DND-41 (cell line): ENCODE measurements at regions not wholly inside any gene's neighbourhood (a gene's known extent, or its start where the extent isn't known, plus 50 kb on each side); places are given as distances from the start of the nearest gene placed in this dataset.

Experiments used
- ATAC-seq: fragments of 200-7000 bp; cut with Tn5 transposase; 3 replicates; pipeline ENCODE4 v1.9.1; 2021; ENCODE audit warnings: low read depth; ENCODE audit not compliant: insufficient read depth
- DNase-seq: peaks from one replicate; pipeline ENCODE4 v3.0.0-alpha.2; 2020
- H2AFZ ChIP-seq: 2 replicates; pipeline ENCODE4 v1.6.0; 2012; ENCODE audit warnings: low read depth, low read length
- H3K27ac ChIP-seq: 2 replicates; pipeline ENCODE4 v1.5.1; 2012; ENCODE audit warnings: low read length, inconsistent platforms
- H3K27me3 ChIP-seq: fragments of 200-600 bp; sonication (generic); 2 replicates; pipeline ENCODE4 v1.6.0; 2012; ENCODE audit warnings: low read length, mild to moderate bottlenecking, inconsistent platforms; ENCODE audit not compliant: insufficient read depth, poor library complexity
- H3K36me3 ChIP-seq: 2 replicates; pipeline ENCODE4 v1.5.1; 2012; ENCODE audit warnings: low read length, inconsistent platforms; ENCODE audit not compliant: insufficient read depth
- H3K4me1 ChIP-seq: 2 replicates; pipeline ENCODE4 v1.5.1; 2012; ENCODE audit warnings: mild to moderate bottlenecking, low read length; ENCODE audit not compliant: insufficient read depth
- H3K4me2 ChIP-seq: 2 replicates; pipeline ENCODE4 v1.6.0; 2012; ENCODE audit warnings: mild to moderate bottlenecking, moderate library complexity, low read length, inconsistent platforms; ENCODE audit not compliant: insufficient read depth
- H3K4me3 ChIP-seq, 2 experiments: fragments of 200-600 bp in 1 of 2; shearing (Covaris generic) in 1 of 2; 2 replicates each; pipeline ENCODE4 v1.5.1; 2012 to 2016; ENCODE audit warnings: inconsistent platforms in 2 of 2, low read length in 2 of 2, mild to moderate bottlenecking in 2 of 2, low read depth in 1 of 2, moderate library complexity in 1 of 2
- H3K79me2 ChIP-seq: 2 replicates; pipeline ENCODE4 v1.6.0; 2012; ENCODE audit warnings: low read length, inconsistent platforms; ENCODE audit not compliant: insufficient read depth
- H3K9ac ChIP-seq: 2 replicates; pipeline ENCODE4 v1.6.0; 2012; ENCODE audit warnings: low read depth, mild to moderate bottlenecking, inconsistent platforms, low read length, moderate library complexity
- H3K9me3 ChIP-seq: 2 replicates; pipeline ENCODE4 v1.5.1; 2012; ENCODE audit warnings: low read length, moderate library complexity, mild to moderate bottlenecking, inconsistent platforms; ENCODE audit not compliant: insufficient read depth, severe bottlenecking
- H4K20me1 ChIP-seq: 2 replicates; pipeline ENCODE4 v1.6.0; 2012; ENCODE audit warnings: low read length; ENCODE audit not compliant: insufficient read depth
- EZH2 ChIP-seq: IDR thresholded peaks from 3 replicates; pipeline ENCODE4 v1.6.1; 2012; ENCODE audit warnings: borderline replicate concordance, low read depth, mild to moderate bottlenecking, moderate library complexity, low read length, inconsistent platforms; ENCODE audit not compliant: severe bottlenecking
- TF ChIP-seq, protein P1 (sequence below): IDR thresholded peaks from 2 replicates; pipeline ENCODE4 v1.5.1; 2012; ENCODE audit warnings: borderline replicate concordance, low read length, moderate library complexity, mild to moderate bottlenecking; ENCODE audit not compliant: poor library complexity, severe bottlenecking; ENCODE audit errors: extremely low read depth

DNA sequence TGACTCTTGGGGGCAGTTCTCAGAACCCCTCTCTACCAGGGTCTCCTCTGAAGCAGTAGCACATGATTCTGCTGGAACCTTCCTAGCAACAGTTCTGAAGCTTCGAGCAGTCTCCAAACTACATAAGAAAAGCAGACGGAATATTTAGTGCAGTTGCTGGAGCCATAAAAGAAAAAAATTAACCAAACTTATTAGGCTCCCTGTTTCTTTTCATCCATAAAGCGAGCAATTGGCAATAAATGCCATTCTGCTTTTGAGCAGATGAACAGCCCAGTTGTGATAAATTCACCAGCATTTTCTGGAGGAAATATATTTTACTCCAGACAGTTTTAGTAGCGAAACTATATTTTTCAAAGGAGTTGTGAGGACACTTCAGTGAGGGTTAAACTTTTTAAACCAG is 250.1 kb upstream of the BOD1L1 start:
- Histone ChIP-seq H3K9me3 (no peaks in the 10 kb centered on the region), H3K9ac (no peak overlapping the region), H3K4me1 (no peaks in the 10 kb centered on the region), H4K20me1 (no peaks in the 10 kb centered on the region), H3K27ac (no peak overlapping the region), H3K4me3 (no peak overlapping the region), H3K79me2 (no peaks in the 10 kb centered on the region), H2AFZ (no peak overlapping the region), H3K4me2 (no peak overlapping the region), H3K36me3 (no peaks in the 10 kb centered on the region), H3K27me3 (no peaks in the 10 kb centered on the region)
- TF ChIP-seq, protein P1, sequence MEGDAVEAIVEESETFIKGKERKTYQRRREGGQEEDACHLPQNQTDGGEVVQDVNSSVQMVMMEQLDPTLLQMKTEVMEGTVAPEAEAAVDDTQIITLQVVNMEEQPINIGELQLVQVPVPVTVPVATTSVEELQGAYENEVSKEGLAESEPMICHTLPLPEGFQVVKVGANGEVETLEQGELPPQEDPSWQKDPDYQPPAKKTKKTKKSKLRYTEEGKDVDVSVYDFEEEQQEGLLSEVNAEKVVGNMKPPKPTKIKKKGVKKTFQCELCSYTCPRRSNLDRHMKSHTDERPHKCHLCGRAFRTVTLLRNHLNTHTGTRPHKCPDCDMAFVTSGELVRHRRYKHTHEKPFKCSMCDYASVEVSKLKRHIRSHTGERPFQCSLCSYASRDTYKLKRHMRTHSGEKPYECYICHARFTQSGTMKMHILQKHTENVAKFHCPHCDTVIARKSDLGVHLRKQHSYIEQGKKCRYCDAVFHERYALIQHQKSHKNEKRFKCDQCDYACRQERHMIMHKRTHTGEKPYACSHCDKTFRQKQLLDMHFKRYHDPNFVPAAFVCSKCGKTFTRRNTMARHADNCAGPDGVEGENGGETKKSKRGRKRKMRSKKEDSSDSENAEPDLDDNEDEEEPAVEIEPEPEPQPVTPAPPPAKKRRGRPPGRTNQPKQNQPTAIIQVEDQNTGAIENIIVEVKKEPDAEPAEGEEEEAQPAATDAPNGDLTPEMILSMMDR: no peak
- TF ChIP-seq EZH2: no peak
- DNase-seq (no peak), ATAC-seq (no peak)

DNA sequence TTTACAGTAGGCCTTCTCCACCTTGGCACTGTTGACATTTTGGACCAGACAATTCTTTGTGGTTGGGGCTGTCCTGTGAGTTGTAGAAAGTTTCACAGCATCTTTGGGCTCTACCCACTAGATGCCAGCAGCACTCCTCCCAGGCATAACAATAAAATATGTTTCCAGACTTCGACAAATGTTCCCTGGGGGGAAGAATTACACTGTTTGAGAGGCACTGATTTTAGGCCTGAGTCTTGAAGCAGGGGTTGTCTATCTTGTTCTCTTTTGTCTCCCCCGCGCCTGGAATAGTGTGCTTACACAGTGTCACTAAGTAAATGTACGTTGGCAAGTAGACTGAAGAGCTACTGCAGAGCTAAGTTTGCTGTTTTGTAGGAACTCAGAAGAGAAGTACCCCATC is 254.4 kb upstream of the BOD1L1 start:
- TF ChIP-seq, protein P1: no peak
- TF ChIP-seq EZH2: no peak
- no peak overlapping the region for H3K4me3 ChIP-seq
- H3K4me2 ChIP-seq: no peak overlapping the region
- no peaks in the 10 kb centered on the region for H3K4me1 ChIP-seq
- H3K9ac ChIP-seq: no peak overlapping the region
- ATAC-seq: no peak
- no peaks in the 10 kb centered on the region for H3K9me3 ChIP-seq
- H3K27me3 ChIP-seq: no peaks in the 10 kb centered on the region
- no peaks in the 10 kb centered on the region for H3K36me3 ChIP-seq
- H2AFZ ChIP-seq: no peak overlapping the region
- H4K20me1 ChIP-seq: no peaks in the 10 kb centered on the region
- DNase-seq: no peak
- no peak overlapping the region for H3K27ac ChIP-seq
- H3K79me2 ChIP-seq: no peaks in the 10 kb centered on the region

DNA sequence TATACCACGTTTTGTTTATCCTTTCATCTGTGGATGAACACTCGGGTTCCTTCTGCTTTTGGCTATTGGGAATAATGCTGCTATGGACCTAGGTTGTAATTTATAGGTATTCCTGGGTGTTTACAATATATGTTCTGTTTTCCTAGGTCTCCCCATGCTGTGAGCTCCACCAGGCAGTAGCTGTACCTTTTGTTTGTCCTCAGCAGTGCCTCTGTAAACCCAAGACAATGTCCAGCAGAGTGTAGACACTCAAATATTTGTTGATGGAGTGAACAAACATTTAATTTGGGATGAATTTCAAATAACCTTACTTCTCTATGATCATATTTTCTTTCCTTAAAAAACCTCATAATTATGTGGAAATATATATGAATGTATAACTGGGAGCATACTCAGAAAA is 259.5 kb upstream of the BOD1L1 start:
- Histone ChIP-seq H3K36me3 (no peaks in the 10 kb centered on the region), H3K4me1 (no peaks in the 10 kb centered on the region), H3K9me3 (no peaks in the 10 kb centered on the region), H3K4me3 (no peak overlapping the region), H3K27me3 (no peaks in the 10 kb centered on the region), H2AFZ (no peak overlapping the region), H3K4me2 (no peak overlapping the region), H3K27ac (no peak overlapping the region), H4K20me1 (no peaks in the 10 kb centered on the region), H3K79me2 (no peaks in the 10 kb centered on the region), H3K9ac (no peak overlapping the region)
- ATAC-seq (no peak), DNase-seq (no peak)
- TF ChIP-seq, protein P1: no peak
- no peak for TF ChIP-seq EZH2

DNA sequence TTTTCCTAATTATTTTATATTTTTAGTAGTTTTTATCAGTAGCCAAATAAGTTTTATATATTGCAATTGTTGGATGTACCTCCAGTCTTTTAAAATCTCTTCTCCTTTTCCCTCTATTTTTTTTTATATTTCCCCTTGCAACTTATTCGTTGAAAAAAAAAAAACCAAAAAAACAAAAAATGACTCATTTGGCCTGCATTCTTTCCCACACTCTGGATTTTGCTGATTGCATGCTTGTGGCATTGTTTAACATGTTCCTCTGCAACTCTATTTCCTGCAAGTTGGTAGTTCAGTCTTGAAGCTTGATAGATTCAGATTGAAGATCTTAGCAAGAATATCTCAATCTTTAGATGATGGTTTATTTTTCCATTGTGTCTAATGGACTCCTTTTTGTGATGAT is 260.6 kb upstream of the BOD1L1 start:
- H3K4me2 ChIP-seq: no peak overlapping the region
- no peaks in the 10 kb centered on the region for H3K4me1 ChIP-seq
- H3K79me2 ChIP-seq: no peaks in the 10 kb centered on the region
- H3K9me3 ChIP-seq: no peaks in the 10 kb centered on the region
- H3K27ac ChIP-seq: no peak overlapping the region
- no peaks in the 10 kb centered on the region for H3K36me3 ChIP-seq
- H3K9ac ChIP-seq: no peak overlapping the region
- no peaks in the 10 kb centered on the region for H4K20me1 ChIP-seq
- no peak overlapping the region for H2AFZ ChIP-seq
- DNase-seq (no peak), ATAC-seq (no peak)
- no peak for TF ChIP-seq EZH2
- TF ChIP-seq, protein P1: no peak
- no peaks in the 10 kb centered on the region for H3K27me3 ChIP-seq
- no peak overlapping the region for H3K4me3 ChIP-seq
